Coronary artery (tissue), 2 donors: ENCODE measurements at regions not wholly inside any gene's neighbourhood (a gene's known extent, or its start where the extent isn't known, plus 50 kb on each side); places are given as distances from the start of the nearest gene placed in this dataset.

ENCODE experiments used
- DNase-seq: peaks from one replicate; pipeline ENCODE4 v3.0.0-alpha.2; 2017; ENCODE audit warnings: low spot score
- H3K27ac ChIP-seq, 2 donors: fragments of 200-600 bp; sonication (generic); one replicate each; pipeline ENCODE4 v1.5.1; 2016 to 2019
- H3K4me3 ChIP-seq: fragments of 200-600 bp; sonication (generic); 2 replicates; pipeline ENCODE4 v1.5.1; 2016; ENCODE audit warnings: mild to moderate bottlenecking, moderate library complexity
- TF ChIP-seq, protein P1 (sequence below): fragments of 200-600 bp; sonication (generic); IDR thresholded peaks from one replicate; pipeline ENCODE4 v1.5.1; 2019; ENCODE audit warnings: antibody characterized with exemption

DNA sequence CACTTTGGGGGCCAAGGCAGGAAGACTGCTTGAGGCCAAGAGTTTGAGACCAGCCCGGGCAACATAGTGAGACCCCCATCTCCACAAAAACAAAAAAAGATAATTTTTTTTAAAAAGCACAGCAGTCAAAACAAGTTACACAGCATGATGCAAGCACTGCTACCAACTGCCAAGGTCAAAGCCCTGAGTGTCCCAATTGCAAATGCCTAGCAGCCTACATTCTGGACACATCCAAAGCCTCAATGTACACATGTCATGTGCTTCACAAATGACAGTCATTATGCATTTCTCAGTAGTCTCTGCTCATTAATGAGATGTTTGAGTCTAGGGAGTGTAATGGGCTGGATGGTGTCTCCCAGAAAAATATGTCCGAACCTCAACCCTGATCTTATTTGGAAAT is 113.7 kb upstream of the CCND2 start:
- no peak overlapping the region for H3K4me3 ChIP-seq
- no peak for DNase-seq
- TF ChIP-seq, protein P1, sequence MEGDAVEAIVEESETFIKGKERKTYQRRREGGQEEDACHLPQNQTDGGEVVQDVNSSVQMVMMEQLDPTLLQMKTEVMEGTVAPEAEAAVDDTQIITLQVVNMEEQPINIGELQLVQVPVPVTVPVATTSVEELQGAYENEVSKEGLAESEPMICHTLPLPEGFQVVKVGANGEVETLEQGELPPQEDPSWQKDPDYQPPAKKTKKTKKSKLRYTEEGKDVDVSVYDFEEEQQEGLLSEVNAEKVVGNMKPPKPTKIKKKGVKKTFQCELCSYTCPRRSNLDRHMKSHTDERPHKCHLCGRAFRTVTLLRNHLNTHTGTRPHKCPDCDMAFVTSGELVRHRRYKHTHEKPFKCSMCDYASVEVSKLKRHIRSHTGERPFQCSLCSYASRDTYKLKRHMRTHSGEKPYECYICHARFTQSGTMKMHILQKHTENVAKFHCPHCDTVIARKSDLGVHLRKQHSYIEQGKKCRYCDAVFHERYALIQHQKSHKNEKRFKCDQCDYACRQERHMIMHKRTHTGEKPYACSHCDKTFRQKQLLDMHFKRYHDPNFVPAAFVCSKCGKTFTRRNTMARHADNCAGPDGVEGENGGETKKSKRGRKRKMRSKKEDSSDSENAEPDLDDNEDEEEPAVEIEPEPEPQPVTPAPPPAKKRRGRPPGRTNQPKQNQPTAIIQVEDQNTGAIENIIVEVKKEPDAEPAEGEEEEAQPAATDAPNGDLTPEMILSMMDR, result no peak
- H3K27ac ChIP-seq, result no peak overlapping the region

DNA sequence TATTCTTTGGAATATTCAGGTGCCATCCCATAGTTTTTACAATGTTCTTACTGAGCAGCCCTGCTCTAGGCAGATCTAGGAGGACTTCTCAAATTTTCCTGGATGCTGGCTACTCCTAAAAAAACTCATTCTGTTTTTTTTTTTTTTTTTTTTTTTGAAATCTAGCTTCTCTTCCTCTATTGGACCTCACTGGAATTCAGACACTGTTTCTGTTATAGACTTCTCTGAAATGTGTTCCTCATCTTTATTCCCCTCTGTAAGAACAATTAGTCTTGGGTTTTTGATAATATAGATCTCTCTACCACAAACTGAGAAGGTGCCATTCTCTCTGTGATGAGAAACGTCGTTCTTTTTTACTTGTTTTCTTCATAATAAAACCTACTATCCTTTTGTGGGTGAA is 115.3 kb upstream of the CCND2 start:
- DNase-seq, result no peak
- TF ChIP-seq, protein P1, result no peak
- Histone ChIP-seq H3K27ac (no peak overlapping the region), H3K4me3 (no peak overlapping the region)

DNA sequence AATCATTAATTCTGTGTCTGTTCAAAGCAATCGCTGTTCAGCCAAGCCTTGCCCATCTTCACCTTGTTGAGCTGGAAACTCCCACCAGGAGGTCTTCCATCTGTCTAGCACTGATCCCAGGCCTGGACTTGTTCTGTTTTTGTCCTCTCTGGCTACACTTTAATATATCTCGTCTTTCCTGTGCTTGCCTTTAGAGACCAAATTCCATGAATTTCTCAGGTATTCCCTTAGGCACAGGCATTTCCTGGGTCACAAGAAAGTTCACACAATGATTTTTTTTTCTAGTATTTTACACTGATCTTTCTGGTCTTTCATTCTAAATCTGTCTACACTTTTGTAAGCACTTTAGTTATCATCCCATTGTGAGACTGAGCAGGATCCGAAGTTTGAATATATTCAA is 116.4 kb upstream of the CCND2 start:
- DNase-seq, result no peak
- TF ChIP-seq, protein P1, result no peak
- Histone ChIP-seq H3K27ac (no peak overlapping the region), H3K4me3 (no peak overlapping the region)

DNA sequence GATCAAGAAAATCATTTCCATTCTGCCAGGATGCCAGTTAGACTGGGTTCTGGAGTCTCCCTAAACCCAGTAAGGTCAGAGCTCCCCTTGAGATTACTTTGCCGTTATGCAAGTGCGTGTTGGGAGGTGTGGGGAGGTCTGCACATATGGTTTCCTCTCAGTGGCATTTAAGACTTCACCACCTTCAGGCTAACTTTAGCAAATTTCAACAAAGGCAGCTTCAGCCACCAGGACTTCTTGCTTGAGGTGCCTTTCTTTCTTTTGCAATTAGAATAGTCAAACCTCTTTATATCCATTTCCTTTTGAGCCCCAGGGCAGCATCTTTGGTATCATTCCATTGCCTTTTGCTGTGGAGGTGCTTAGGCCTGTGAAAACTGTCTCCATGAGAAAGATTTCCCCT is 117.2 kb upstream of the CCND2 start:
- no peak for DNase-seq
- Histone ChIP-seq H3K4me3 (no peak overlapping the region), H3K27ac (no peak overlapping the region)
- TF ChIP-seq, protein P1, result no peak

DNA sequence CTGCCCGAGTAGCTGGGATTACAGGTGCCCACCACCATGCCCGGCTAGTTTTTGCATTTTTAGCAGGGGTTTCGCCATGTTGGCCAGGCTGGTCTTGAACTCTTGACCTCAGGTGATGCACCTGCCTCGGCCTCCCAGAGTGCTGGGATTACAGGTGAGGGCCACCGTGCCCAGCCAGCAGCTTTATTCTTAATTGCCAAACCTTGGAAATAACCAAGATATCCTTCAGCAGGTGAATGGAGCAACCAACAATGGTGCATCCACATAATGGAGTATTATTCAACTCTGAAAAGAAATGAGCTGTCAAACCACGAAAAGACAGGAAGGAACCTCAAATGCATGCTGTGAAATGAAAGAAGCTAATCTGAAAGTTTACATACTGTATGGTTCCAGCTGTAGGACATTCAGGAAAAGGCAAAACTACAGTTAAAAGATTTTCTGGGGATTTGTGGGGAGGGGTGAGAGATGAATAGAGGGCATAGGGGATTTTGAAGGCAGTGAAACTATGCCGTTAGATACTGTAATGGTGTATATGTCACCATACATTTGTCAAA is 118.8 kb upstream of the CCND2 start:
- no peak overlapping the region for H3K27ac ChIP-seq
- TF ChIP-seq, protein P1, result no peak
- no peak for DNase-seq
- H3K4me3 ChIP-seq, result no peak overlapping the region

DNA sequence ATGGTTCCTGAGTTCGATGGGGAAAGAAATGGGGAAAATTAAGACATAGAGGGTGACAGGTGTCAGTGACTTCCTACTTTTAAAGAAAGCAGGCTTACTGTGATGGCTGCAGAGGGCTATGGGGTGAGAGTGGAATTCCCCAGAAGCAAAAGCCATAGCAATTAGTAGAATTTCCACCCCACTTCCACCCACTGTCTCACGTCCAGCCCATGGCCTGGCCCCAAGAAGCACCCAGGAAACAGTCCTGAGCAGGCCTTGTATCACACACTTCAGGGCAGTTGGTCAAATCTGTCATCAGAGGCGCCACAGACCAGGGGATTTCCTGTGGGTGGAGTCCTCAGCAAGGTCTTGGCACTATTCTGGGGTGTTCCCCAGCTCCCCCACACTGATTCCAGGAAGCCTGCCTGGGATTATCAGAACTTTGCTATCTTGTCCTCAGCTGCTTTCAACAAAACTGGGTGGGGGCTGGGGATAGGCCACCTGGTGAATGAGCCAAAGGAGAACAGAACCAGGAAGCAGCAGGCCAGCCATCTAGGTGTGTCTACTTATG is 120.1 kb upstream of the CCND2 start:
- no peak for DNase-seq
- TF ChIP-seq, protein P1, result no peak
- H3K4me3 ChIP-seq, result no peak overlapping the region
- H3K27ac ChIP-seq, result no peak overlapping the region

DNA sequence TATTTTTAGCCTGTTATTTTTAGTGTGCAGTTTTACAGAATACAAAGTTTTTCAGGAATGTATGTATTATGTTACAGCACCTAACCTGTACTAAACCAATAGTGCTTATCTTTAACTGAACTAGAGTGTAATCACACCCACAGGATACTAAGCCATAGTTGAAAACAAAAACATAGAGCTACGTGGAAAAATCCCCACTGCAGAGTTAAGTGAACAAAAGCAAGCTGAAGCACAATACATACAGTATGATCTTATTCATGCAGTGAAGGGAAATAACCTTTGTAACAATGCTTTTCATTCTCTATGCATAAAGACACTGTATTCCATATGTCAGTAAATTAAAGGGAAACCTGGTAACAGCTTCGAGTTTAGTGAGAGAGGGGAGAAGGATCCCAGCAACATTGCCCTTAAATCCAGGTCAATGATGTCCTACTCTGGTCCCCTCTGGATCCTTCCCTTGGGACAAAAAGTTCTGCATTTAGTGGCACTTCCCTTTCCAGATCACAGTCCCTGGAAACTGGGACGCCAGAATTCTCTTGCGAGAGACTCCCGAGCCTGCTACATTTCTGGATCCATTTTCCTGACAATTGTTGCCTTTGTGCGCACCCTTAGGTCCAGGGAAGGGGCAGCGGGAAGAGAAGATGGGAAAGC is 121.3 kb upstream of the CCND2 start:
- DNase-seq, result no peak
- TF ChIP-seq, protein P1, result no peak
- H3K27ac ChIP-seq, result no peak overlapping the region
- H3K4me3 ChIP-seq, result no peak overlapping the region
